ENCODE measurements at regions not wholly inside any gene's neighbourhood (a gene's known extent, or its start where the extent isn't known, plus 50 kb on each side); places are given as distances from the start of the nearest gene placed in this dataset.

DNA sequence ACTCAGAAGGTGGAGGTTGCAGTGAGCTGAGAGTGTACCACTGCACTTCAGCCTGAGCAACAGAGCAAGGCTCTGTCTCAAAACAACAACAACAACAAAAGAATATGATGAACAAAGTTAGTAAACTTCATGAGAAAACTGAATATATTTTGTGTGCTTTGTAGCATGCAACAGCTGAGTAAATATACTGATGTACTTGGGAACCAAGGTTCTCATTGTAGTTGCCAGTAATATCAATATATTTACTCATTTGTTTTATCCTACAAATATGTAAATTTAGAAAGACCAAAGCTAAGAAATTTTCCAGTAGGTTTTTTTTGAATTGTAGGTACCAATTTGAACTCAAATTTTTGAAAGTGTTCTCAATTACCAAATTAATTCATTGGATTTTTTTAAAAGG lies 127.2 kb downstream of the IPO8 start:
- H3K4me2 ChIP-seq (replicated peaks; ENCODE audit: extremely low read depth, low read length, poor library complexity, severe bottlenecking), result no peak overlapping the region
- Mint-ChIP-seq H3K27ac (no peak overlapping the region), H3K9me3 (peaks cover 0 to 16% (median 7%) of the 10 kb centered on the region in 7 donors), H3K36me3 (no peaks in the 10 kb centered on the region), H3K4me1 (no peaks in the 10 kb centered on the region), H3K27me3 (ENCODE audit: low read depth in 3 of 3) (no peaks in the 10 kb centered on the region), H3K4me3 (no peak overlapping the region)
- no peak overlapping the region for H2AFZ ChIP-seq (ENCODE audit: insufficient read depth, low read depth, low read length, poor library complexity, severe bottlenecking)
- no peak overlapping the region for H3K27ac ChIP-seq (ENCODE audit: low read depth in 1 of 2, low read length in 2 of 2)
- no peak overlapping the region for H3K4me3 ChIP-seq (replicated peaks in 1 of 3; ENCODE audit: low read depth in 2 of 3, low read length in 3 of 3)
- H3K27me3 ChIP-seq (ENCODE audit: control insufficient read depth in 2 of 2, insufficient read depth in 2 of 2, low read length in 2 of 2), result no peaks in the 10 kb centered on the region
- no peaks in the 10 kb centered on the region for H3K79me2 ChIP-seq (ENCODE audit: insufficient read depth, low read length)
- DNase-seq, result no peak
- no peaks in the 10 kb centered on the region for H3K9me3 ChIP-seq (replicated peaks in 1 of 2; ENCODE audit: control insufficient read depth in 1 of 2, insufficient read depth in 1 of 2, low read length in 2 of 2)
- no peaks in the 10 kb centered on the region for H3K36me3 ChIP-seq (replicated peaks in 1 of 2; ENCODE audit: control insufficient read depth in 1 of 2, insufficient read depth in 2 of 2, low read length in 2 of 2)
- no peaks in the 10 kb centered on the region for H3K4me1 ChIP-seq (ENCODE audit: control insufficient read depth in 1 of 2, insufficient read depth in 2 of 2, low read length in 2 of 2)
- TF ChIP-seq, protein P1, sequence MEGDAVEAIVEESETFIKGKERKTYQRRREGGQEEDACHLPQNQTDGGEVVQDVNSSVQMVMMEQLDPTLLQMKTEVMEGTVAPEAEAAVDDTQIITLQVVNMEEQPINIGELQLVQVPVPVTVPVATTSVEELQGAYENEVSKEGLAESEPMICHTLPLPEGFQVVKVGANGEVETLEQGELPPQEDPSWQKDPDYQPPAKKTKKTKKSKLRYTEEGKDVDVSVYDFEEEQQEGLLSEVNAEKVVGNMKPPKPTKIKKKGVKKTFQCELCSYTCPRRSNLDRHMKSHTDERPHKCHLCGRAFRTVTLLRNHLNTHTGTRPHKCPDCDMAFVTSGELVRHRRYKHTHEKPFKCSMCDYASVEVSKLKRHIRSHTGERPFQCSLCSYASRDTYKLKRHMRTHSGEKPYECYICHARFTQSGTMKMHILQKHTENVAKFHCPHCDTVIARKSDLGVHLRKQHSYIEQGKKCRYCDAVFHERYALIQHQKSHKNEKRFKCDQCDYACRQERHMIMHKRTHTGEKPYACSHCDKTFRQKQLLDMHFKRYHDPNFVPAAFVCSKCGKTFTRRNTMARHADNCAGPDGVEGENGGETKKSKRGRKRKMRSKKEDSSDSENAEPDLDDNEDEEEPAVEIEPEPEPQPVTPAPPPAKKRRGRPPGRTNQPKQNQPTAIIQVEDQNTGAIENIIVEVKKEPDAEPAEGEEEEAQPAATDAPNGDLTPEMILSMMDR (IDR thresholded peaks at IDR 0.05), result no peak
- no peaks in the 10 kb centered on the region for H4K20me1 ChIP-seq (ENCODE audit: insufficient read depth, low read length)
- intact Hi-C loops (cut with micrococcal nuclease), result no loop called here
- no peak overlapping the region for H3K9ac ChIP-seq (ENCODE audit: insufficient read depth, low read length, poor library complexity, severe bottlenecking)

DNA sequence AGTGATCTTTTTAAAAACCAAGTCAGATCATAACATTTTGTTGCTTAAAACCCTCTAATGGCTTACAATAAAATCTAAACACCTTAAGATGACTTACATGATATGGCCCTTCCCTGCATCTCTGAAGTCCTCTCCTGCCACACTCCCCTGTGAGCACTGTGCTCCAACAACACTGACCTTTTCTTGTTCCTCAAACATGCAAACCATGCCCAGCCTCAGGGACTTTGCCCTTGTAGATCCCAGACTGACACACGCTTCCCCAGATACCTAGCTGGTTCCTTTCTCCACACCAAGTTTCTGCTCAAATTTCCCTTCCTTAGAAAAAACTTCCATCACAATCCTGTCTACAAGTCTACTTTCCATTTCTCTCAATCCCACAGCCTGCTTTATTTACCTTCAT lies 128.6 kb downstream of the IPO8 start:
- Histone ChIP-seq H2AFZ (ENCODE audit: insufficient read depth, low read depth, low read length, poor library complexity, severe bottlenecking) (no peak overlapping the region), H3K27me3 (ENCODE audit: control insufficient read depth in 2 of 2, insufficient read depth in 2 of 2, low read length in 2 of 2) (no peaks in the 10 kb centered on the region), H3K27ac (ENCODE audit: low read depth in 1 of 2, low read length in 2 of 2) (no peak overlapping the region), H3K4me3 (replicated peaks in 1 of 3; ENCODE audit: low read depth in 2 of 3, low read length in 3 of 3) (no peak overlapping the region), H4K20me1 (ENCODE audit: insufficient read depth, low read length) (no peaks in the 10 kb centered on the region), H3K9me3 (replicated peaks in 1 of 2; ENCODE audit: control insufficient read depth in 1 of 2, insufficient read depth in 1 of 2, low read length in 2 of 2) (no peaks in the 10 kb centered on the region), H3K4me1 (ENCODE audit: control insufficient read depth in 1 of 2, insufficient read depth in 2 of 2, low read length in 2 of 2) (no peaks in the 10 kb centered on the region), H3K4me2 (replicated peaks; ENCODE audit: extremely low read depth, low read length, poor library complexity, severe bottlenecking) (no peak overlapping the region), H3K36me3 (replicated peaks in 1 of 2; ENCODE audit: control insufficient read depth in 1 of 2, insufficient read depth in 2 of 2, low read length in 2 of 2) (no peaks in the 10 kb centered on the region), H3K79me2 (ENCODE audit: insufficient read depth, low read length) (no peaks in the 10 kb centered on the region), H3K9ac (ENCODE audit: insufficient read depth, low read length, poor library complexity, severe bottlenecking) (no peak overlapping the region)
- DNase-seq, result no peak
- no peak overlapping the region for H3K4me3 Mint-ChIP-seq
- H3K4me1 Mint-ChIP-seq, result no peaks in the 10 kb centered on the region
- TF ChIP-seq, protein P1 (IDR thresholded peaks at IDR 0.05), result no peak
- H3K36me3 Mint-ChIP-seq, result no peaks in the 10 kb centered on the region
- H3K27ac Mint-ChIP-seq, result peak overlapping the region in 1 of 7 donors; percentile 13
- no peaks in the 10 kb centered on the region for H3K27me3 Mint-ChIP-seq (ENCODE audit: low read depth in 3 of 3)
- intact Hi-C loops (cut with micrococcal nuclease), result no loop called here
- 91% methylated on average over 1 of the region's 1 CpG for WGBS (ENCODE audit: insufficient coverage)
- peaks cover 0 to 11% (median 7%) of the 10 kb centered on the region in 7 donors for H3K9me3 Mint-ChIP-seq
